Activated CD8-positive, alpha-beta memory T cell treated with anti-CD3 and anti-CD28 coated beads, Interleukin-2, amount 10 ng/mL, durations not matched to agents 7 days and 5 days (primary cell): ENCODE measurements at regions not wholly inside any gene's neighbourhood (a gene's known extent, or its start where the extent isn't known, plus 50 kb on each side); places are given as distances from the start of the nearest gene placed in this dataset.

ENCODE experiments used
- ATAC-seq: fragments of 150-1000 bp; cut with Tn5 transposase; one replicate; pipeline ENCODE4 v1.10.0; 2021; ENCODE audit warnings: moderate library complexity
- CTCF ChIA-PET: fragments of 350-600 bp; sonication (Branson Sonifier 250); formaldehyde crosslinking; loops from one replicate; lab custom pipeline; 2021; ENCODE audit warnings: antibody characterized with exemption; lab: Charles Lee
- DNase-seq: peaks from one replicate; pipeline ENCODE4 v3.0.0-alpha.2; 2020
- H3K27ac Mint-ChIP-seq: one replicate; pipeline ENCODE4 v1.8.0; 2021; ENCODE audit warnings: mild to moderate bottlenecking, mixed read lengths
- H3K27me3 Mint-ChIP-seq: one replicate; pipeline ENCODE4 v1.8.0; 2021; ENCODE audit warnings: mixed read lengths
- H3K36me3 Mint-ChIP-seq: one replicate; pipeline ENCODE4 v1.8.0; 2021; ENCODE audit warnings: mild to moderate bottlenecking, mixed read lengths
- H3K4me1 Mint-ChIP-seq: one replicate; pipeline ENCODE4 v1.8.0; 2021; ENCODE audit warnings: mixed read lengths
- H3K4me3 Mint-ChIP-seq: one replicate; pipeline ENCODE4 v1.8.0; 2021; ENCODE audit warnings: mild to moderate bottlenecking, moderate library complexity, mixed read lengths
- H3K9me3 Mint-ChIP-seq: one replicate; pipeline ENCODE4 v1.8.0; 2022; ENCODE audit warnings: low read depth, mixed read lengths

GRCh38 chr14:101007765-101008164 is 104.2 kb upstream of the RTL1 start:
- ATAC-seq (no peak), DNase-seq (no peak)
- CTCF ChIA-PET = no interaction called here
- Mint-ChIP-seq H3K36me3 (no peaks in the 10 kb centered on the region), H3K9me3 (no peaks in the 10 kb centered on the region), H3K27ac (no peak overlapping the region), H3K4me3 (no peak overlapping the region), H3K4me1 (peaks cover 6% of the 10 kb centered on the region), H3K27me3 (peaks cover 22% of the 10 kb centered on the region)

GRCh38 chr14:101008196-101008595 is 104.7 kb upstream of the RTL1 start:
- Mint-ChIP-seq H3K4me3 (no peak overlapping the region), H3K9me3 (no peaks in the 10 kb centered on the region), H3K27ac (no peak overlapping the region), H3K4me1 (peaks cover 6% of the 10 kb centered on the region), H3K36me3 (no peaks in the 10 kb centered on the region), H3K27me3 (peaks cover 22% of the 10 kb centered on the region)
- CTCF ChIA-PET = no interaction called here
- ATAC-seq (no peak), DNase-seq (no peak)

- ATAC-seq (no peak), DNase-seq (no peak)
- Mint-ChIP-seq H3K9me3 (no peaks in the 10 kb centered on the region), H3K27me3 (peaks cover 22% of the 10 kb centered on the region), H3K4me1 (peaks cover 6% of the 10 kb centered on the region), H3K4me3 (no peak overlapping the region), H3K27ac (no peak overlapping the region), H3K36me3 (no peaks in the 10 kb centered on the region)
- CTCF ChIA-PET = no interaction called here
Measured at GRCh38 chr14:101008631-101009336, 105.3 kb upstream of the RTL1 start.

- peaks cover 6% of the 10 kb centered on the region for H3K4me1 Mint-ChIP-seq
- peaks cover 16% of the 10 kb centered on the region for H3K27me3 Mint-ChIP-seq
- no peak for ATAC-seq
- CTCF ChIA-PET = no interaction called here
- H3K9me3 Mint-ChIP-seq = no peaks in the 10 kb centered on the region
- DNase-seq = no peak
- no peaks in the 10 kb centered on the region for H3K36me3 Mint-ChIP-seq
- no peak overlapping the region for H3K4me3 Mint-ChIP-seq
- H3K27ac Mint-ChIP-seq = no peak overlapping the region
Measured at GRCh38 chr14:101009531-101009930, 106.0 kb upstream of the RTL1 start.

- Mint-ChIP-seq H3K36me3 (no peaks in the 10 kb centered on the region), H3K9me3 (no peaks in the 10 kb centered on the region), H3K4me3 (no peak overlapping the region), H3K27ac (no peak overlapping the region), H3K27me3 (peaks cover 17% of the 10 kb centered on the region), H3K4me1 (peaks cover 4% of the 10 kb centered on the region)
- ATAC-seq = no peak
- CTCF ChIA-PET = no interaction called here
- no peak for DNase-seq
Measured at GRCh38 chr14:101010293-101010692, 106.8 kb upstream of the RTL1 start.

- Mint-ChIP-seq H3K27me3 (peaks cover 15% of the 10 kb centered on the region), H3K4me1 (peaks cover 3% of the 10 kb centered on the region), H3K27ac (no peak overlapping the region), H3K4me3 (no peak overlapping the region), H3K36me3 (no peaks in the 10 kb centered on the region), H3K9me3 (no peaks in the 10 kb centered on the region)
- DNase-seq = no peak
- CTCF ChIA-PET = no interaction called here
- ATAC-seq = no peak
Measured at GRCh38 chr14:101010835-101011234, 107.3 kb upstream of the RTL1 start.

- H3K27ac Mint-ChIP-seq = no peak overlapping the region
- ATAC-seq (no peak), DNase-seq (no peak)
- H3K4me1 Mint-ChIP-seq = no peaks in the 10 kb centered on the region
- no peaks in the 10 kb centered on the region for H3K36me3 Mint-ChIP-seq
- H3K27me3 Mint-ChIP-seq = peaks cover 6% of the 10 kb centered on the region
- no peaks in the 10 kb centered on the region for H3K9me3 Mint-ChIP-seq
- H3K4me3 Mint-ChIP-seq = no peak overlapping the region
- CTCF ChIA-PET = no interaction called here
Measured at GRCh38 chr14:101017209-101017608, 113.7 kb upstream of the RTL1 start.

- Mint-ChIP-seq H3K4me3 (no peak overlapping the region), H3K4me1 (no peaks in the 10 kb centered on the region), H3K27ac (no peak overlapping the region), H3K36me3 (no peaks in the 10 kb centered on the region), H3K27me3 (peaks cover 4% of the 10 kb centered on the region), H3K9me3 (no peaks in the 10 kb centered on the region)
- DNase-seq (peak; percentile 23), ATAC-seq (no peak)
- CTCF ChIA-PET = no interaction called here
Measured at GRCh38 chr14:101017806-101018560, 114.5 kb upstream of the RTL1 start.

- no peak overlapping the region for H3K4me3 Mint-ChIP-seq
- peaks cover 4% of the 10 kb centered on the region for H3K27me3 Mint-ChIP-seq
- no peaks in the 10 kb centered on the region for H3K36me3 Mint-ChIP-seq
- ATAC-seq (no peak), DNase-seq (peak; percentile 21)
- CTCF ChIA-PET = no interaction called here
- H3K9me3 Mint-ChIP-seq = no peaks in the 10 kb centered on the region
- no peak overlapping the region for H3K27ac Mint-ChIP-seq
- H3K4me1 Mint-ChIP-seq = no peaks in the 10 kb centered on the region
Measured at GRCh38 chr14:101018561-101019290, 115.2 kb upstream of the RTL1 start.

GRCh38 chr14:101019541-101019940 is 116.0 kb upstream of the RTL1 start:
- Mint-ChIP-seq H3K27ac (no peak overlapping the region), H3K4me1 (no peaks in the 10 kb centered on the region), H3K27me3 (peaks cover 4% of the 10 kb centered on the region), H3K4me3 (no peak overlapping the region), H3K9me3 (no peaks in the 10 kb centered on the region), H3K36me3 (no peaks in the 10 kb centered on the region)
- CTCF ChIA-PET = no interaction called here
- ATAC-seq (no peak), DNase-seq (peak; percentile 12)

- ATAC-seq = no peak
Measured at GRCh38 chr14:101019990-101020710, 116.6 kb upstream of the RTL1 start.

GRCh38 chr14:101020834-101021370 is 117.4 kb upstream of the RTL1 start:
- no peaks in the 10 kb centered on the region for H3K36me3 Mint-ChIP-seq
- no peaks in the 10 kb centered on the region for H3K9me3 Mint-ChIP-seq
- no peak overlapping the region for H3K27ac Mint-ChIP-seq
- H3K4me3 Mint-ChIP-seq = no peak overlapping the region
- CTCF ChIA-PET = no interaction called here
- DNase-seq (peak; percentile 35), ATAC-seq (no peak)
- H3K27me3 Mint-ChIP-seq = no peaks in the 10 kb centered on the region
- H3K4me1 Mint-ChIP-seq = no peaks in the 10 kb centered on the region

More at GRCh38 chr14:101019990-101020710, 116.6 kb upstream of the RTL1 start:
- Mint-ChIP-seq H3K36me3 (no peaks in the 10 kb centered on the region), H3K9me3 (no peaks in the 10 kb centered on the region), H3K4me3 (no peak overlapping the region), H3K4me1 (no peaks in the 10 kb centered on the region), H3K27me3 (no peaks in the 10 kb centered on the region), H3K27ac (no peak overlapping the region)
- CTCF ChIA-PET = no interaction called here
- DNase-seq = peak; percentile 21

GRCh38 chr14:101022121-101022520 is 118.6 kb upstream of the RTL1 start:
- H3K27me3 Mint-ChIP-seq = no peaks in the 10 kb centered on the region
- no peaks in the 10 kb centered on the region for H3K36me3 Mint-ChIP-seq
- no peak overlapping the region for H3K4me3 Mint-ChIP-seq
- CTCF ChIA-PET = no interaction called here
- no peak overlapping the region for H3K27ac Mint-ChIP-seq
- no peaks in the 10 kb centered on the region for H3K4me1 Mint-ChIP-seq
- no peaks in the 10 kb centered on the region for H3K9me3 Mint-ChIP-seq
- ATAC-seq (no peak), DNase-seq (no peak)
